HG03354 (cell line): ENCODE measurements at regions not wholly inside any gene's neighbourhood (a gene's known extent, or its start where the extent isn't known, plus 50 kb on each side); places are given as distances from the start of the nearest gene placed in this dataset.
"Not testable (repeated sequence)": the region's sequence is repeated elsewhere in the genome, so short reads cannot be mapped to it uniquely, and the experiment has no call there.

Experiments
- ATAC-seq: cut with Tn5 transposase; IDR thresholded peaks from one replicate; pipeline ENCODE4 v1.9.1; 2021; ENCODE audit warnings: mild to moderate bottlenecking; ENCODE audit not compliant: unreplicated experiment, poor library complexity, severe bottlenecking

DNA sequence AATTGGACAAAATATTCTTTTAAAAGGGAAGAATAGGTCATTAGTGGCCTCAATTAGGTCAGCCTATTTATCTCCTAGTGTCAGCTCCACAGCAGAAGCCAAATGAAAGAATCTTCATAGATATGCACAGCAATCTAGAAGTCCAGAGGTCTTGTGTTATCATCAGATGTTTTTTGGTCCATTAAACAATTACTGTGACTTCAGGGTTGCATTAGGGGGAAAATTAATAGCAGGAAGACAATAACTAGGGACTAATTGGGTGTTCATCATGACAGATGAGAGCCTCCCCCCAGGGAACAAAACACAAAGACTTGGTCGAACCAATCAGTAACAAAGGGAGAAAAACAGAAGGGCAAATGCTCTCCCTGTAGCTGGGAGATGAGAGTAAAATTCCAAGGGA lies 264.7 kb downstream of the PTH2R start:
- ATAC-seq = no peak

DNA sequence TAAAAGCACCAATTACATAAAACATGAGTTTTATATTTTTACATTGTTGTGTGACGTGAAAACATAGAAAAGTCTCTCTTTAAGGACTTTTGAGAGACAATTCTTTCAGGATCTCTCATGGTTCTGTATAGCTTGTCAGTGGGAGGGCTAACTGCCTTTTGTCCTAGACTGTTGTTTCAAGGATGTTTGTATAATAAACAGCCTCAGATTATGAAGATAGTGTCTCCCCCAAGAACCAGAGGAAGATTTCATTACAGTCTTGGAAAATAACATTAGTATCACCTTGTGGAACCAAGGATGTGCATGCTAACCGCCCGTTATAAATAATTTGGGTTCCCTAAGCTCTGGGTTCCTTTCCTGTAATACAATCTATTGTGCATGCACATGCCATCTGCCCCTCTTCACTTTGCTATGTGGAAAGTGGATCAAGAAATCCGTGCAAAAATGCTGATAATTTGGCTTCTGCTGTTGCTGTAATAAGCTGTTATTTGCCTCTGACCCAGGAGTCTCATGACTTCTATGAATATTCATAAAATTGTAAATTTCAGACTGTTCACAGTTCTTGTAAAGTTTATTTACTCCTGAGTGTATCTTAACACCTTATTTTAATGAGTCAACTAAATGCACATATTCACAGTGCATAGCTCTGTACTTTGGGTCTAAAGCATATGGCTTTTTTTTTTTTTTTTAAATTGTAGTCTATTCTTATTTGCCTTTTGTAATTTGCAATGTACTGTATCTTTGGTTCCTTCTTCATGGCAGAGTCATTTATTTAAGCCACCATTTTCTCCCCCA lies 265.5 kb downstream of the PTH2R start:
- no peak for ATAC-seq

DNA sequence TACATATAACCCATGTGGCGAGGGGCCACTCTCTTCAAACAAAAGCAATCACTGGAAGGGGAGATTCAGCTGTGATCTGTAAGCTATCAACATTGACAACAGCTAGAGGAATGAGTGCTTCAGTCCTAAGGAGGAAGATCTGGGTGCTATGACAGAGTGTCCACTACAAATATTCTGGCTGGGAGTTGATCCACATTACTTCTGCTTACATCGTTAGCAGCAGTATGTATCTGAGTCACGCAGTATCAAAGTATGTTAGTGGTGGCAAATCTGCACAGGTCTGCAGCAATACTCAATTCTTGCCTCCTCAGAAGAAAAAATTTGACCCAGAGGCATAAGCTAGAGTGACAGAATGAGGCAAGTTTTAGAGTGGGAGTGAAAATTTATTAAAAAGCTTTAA lies 267.0 kb downstream of the PTH2R start:
- ATAC-seq = no peak

DNA sequence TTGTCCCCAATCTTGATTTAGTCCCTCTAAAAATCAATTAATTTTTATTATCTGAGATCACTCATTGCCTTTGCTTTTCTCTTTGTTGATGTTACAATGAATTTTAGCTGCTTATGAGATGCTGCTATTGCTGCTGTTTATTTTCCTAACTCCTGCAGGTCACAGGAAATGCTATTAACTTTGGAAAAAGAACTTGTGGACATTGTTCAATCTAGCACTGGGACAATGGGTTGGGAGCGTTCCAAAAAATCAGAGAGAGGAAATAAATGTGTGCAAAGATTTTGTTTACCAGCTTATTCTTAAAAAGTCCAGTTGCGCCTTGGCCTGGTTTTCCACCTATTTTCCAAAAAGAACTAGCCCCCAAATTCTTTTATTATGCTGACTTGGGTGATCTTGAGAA lies 268.3 kb downstream of the PTH2R start:
- no peak for ATAC-seq

DNA sequence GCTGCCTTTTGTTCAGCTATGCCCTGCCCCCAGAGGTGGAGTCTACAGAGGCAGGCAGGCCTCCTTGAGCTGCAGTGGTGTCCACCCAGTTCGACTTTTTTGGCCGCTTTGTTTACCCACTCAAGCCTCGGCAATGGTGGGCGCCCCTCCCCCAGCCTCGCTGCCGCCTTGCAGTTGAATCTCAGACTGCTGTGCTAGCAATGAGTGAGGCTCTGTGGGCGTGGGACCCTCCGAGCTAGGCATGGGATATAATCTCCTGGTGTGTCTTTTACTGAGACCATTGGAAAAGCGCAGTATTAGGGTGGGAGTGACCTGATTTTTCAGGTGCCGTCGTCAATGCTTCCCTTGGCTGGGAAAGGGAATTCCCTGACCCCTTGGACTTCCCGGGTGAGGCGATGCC lies 279.3 kb downstream of the PTH2R start:
- not testable (repeated sequence) for ATAC-seq

DNA sequence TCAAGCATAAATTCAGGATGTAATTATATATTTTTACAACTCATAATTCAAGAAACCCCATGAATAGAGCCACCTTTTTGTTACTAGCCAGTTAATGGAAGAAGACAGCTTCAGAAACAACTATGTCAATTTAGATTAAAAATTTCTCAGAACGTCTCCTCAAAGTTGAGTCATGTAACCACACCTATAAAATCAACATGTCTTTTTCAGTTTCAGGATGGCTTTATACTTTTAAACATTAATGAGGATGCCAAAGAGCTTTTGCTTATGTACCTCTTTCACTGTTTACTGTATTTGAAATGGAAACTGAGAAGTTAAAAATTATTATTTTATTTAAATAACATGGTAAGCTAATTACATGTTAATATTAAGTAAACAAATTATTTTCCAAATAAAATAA lies 280.1 kb downstream of the PTH2R start:
- ATAC-seq = peak; percentile 79

DNA sequence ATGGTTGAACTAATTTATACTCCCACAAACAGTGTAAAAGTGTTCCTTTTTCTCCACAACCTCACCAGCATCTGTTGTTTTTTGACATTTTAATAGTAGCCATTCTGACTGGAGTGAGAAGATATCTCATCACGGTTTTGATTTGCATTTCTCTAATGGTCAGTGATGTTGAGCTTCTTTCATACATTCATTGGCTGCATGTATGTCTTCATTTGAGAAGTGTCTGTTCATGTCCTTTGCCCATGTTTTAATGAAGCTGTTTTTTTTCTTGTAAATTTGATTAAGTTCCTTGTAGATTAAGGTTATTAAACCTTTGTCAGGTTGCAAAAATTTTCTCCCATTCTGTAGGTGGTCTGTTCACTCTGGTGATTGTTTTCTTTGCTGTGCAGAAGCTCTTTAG lies 281.1 kb downstream of the PTH2R start:
- ATAC-seq = not testable (repeated sequence)

DNA sequence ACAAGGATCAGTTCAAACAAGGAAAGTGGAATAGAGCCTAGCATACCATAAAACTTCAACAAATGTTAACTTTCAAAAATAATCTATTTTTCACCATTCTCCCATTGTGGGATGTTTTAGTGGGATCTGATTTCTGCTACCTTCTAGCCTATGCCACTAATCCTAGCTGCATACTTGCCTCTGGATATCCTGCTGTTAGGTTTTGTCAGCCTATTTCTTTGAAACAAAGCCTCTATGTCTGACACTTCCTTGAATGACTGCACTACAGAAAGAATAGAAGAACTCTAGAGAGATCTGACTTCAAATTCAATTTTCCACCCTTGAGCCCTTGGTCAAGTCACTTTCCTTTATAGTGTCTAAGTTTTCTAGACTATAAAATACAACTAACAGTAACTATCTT lies 291.5 kb downstream of the PTH2R start:
- no peak for ATAC-seq

DNA sequence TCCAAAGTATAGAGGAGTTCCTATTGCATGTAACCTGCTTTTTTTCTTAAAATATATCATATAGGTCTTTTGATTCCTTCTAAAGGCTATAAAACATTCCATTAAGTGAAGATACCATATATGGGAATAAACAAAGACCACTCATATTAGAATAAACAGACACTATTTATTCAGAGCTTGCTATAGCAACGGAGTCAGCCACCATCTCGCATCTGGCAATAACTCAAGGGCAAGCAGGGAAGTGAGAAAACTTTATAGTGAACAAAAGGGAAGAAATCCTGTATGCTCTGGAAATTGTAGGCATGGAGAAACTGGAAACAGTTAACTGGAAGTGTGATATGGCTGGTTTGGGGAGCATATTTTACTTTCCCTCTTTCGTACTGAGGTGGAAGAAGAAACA lies 301.9 kb downstream of the PTH2R start:
- ATAC-seq = no peak

DNA sequence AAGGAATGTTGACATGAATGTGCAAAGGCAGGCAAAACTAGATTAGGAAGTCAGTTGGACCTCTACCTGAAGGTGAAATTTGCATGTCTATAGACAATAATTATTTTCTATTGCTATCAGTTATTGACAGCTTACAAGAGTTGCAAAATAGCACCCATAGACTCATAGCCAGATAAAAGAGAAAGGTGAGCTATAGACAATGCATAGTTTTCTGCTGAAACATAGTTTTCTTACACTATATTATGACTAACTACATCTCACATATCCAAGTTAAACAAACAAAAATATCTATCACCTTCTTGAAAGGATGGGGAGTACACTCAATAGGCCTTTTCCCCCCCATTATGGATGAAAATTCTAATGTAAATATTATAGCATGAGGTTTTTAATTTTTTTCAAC lies 305.0 kb downstream of the PTH2R start:
- ATAC-seq = no peak

DNA sequence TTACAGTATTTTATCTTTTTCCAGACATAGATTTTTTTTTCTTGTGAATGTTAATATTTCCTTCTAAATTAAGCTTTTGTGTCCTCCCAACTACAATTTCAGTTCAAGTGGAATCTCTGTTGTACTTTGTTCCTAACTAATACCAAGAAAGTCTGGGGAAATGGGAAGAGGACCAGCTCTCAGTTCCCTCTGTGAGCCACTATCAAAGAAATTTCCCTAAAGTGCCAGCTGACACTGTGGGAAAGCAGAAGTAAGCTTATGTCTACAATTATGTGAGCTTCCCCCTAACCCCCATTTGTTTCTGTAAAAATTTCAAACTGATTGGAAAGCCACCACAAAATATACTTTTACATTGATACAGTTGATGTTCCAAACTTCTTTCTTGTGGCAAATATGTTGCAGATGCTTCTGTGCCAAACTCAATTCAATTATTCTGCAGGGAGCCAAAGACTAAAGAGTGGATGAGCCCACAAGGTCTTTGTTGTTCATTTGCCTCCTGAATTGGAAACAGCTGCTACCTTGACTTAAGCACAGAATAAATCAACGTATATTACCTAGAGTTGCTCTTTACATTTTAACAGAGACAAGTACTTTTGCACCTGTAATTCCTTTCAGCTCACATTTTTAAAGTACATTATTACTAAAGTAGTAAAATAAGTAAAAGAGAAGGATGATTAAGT lies 306.6 kb downstream of the PTH2R start:
- ATAC-seq = no peak

DNA sequence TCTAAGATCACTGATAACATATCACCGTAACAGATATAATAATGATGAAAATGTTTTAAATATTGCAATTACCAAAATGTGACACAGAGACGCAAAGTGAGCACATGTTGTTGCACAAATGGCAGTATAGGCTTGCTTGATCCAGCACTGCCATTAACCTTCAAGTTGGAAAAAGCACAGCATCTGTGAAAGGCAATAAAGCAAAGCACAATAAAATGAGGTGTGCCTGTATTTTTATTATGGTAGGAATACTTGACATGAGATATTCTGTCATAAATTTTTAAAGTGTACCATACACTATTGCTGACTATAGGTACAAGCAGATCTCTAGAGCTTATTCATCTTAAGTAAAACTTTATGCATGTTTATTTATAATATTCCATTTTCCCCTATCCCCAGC lies 312.2 kb downstream of the PTH2R start:
- no peak for ATAC-seq

DNA sequence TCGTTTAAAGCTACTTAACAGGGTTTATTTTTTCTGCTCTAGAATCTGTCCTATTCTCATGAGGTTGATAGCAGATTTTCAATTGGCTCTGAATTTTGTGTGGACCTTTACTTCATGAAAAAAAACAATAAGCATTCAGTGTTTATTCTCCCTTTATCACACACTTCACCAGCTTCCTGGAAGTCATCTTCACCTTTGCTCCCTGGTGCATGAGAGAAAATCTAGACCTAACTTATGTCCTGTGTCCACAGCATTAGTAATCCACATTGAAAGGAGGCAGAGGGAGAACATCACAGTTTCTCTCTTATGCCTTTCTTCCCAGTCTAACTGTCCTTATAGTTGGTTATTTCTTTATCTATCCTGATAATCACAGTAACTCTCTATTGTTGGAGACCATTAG lies 316.1 kb downstream of the PTH2R start:
- no peak for ATAC-seq

DNA sequence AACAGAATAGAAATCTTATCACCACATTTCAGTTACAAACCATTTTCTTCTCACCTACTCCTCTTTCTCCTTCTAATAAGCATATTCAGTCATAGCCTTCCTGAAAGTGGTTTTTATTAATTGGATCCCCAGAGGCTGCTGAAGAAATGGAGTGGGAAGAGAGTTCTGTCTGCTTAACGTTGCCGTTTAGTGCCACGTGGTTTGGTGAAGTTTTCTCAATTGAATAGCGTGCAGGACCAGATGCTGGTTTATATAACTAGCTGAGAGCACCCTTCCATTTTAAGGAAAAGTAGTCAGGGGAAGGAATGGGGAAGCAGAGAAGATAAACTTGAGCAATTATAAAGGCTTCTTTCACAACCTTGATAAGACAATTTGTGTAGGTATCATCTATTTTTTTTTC lies 318.7 kb downstream of the PTH2R start:
- ATAC-seq = no peak

DNA sequence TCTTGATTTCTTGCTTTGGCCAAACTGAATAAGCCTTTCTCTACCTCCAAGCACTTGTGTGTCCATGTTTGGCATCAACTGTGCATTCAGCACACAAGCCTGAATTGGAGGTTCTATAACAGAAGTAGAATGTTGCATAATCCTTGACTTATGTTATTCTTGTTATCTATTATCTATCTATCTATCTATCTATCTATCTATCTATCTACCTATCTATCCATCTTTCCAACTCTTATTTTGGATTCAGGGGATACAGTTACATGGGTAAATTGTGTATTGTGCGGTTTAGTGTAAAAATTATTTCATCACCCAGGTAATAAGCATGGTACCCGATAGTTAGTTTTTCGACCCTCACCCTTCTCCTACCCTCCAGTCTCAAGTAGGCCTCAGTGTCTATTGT lies 319.6 kb downstream of the PTH2R start:
- ATAC-seq = no peak

DNA sequence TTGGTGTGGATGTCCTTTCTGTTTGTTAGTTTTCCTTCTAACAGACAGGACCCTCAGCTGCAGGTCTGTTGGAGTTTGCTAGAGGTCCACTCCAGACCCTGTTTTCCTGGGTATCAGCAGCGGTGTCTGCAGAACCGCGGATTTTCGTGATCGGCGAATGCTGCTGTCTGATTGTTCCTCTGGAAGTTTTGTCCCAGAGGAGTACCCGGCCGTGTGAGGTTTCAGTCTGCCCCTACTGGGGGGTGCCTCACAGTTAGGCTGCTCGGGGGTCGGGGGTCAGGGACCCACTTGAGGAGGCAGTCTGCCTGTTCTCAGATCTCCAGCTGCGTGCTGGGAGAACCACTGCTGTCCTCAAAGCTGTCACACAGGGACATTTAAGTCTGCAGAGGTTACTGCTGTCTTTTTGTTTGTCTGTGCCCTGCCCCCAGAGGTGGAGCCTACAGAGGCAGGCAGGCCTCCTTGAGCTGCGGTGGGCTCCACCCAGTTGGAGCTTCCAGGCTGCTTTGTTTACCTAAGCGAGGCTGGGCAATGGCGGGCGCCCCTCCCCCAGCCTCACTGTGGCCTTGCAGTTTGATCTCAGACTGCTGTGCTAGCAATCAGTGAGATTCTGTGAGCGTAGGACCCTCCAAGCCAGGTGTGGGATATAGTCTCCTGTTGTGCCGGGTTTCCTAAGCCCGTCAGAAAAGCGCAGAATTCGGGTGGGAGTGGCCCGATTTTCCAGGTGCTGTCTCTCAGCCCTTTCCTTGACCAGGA lies 345.2 kb downstream of the PTH2R start:
- ATAC-seq = not testable (repeated sequence)

DNA sequence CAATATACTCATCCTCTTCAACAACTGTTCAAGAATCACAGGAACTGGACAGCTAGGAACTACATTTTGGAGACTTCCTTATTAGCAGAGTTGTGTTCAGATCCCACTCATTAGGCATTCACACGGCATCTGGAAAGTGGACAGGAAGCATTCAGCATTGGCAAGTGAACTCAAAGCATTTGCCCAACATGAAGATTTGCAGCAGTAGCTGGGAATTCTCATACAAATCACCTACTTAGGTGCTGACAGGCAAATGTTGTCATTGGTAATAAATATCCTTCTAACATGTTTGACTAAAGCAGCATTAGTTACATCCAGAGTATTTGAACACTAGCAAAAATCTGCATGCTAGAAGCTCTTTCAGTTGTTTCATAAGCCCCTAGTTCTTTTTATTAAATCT lies 350.8 kb downstream of the PTH2R start:
- ATAC-seq = no peak

DNA sequence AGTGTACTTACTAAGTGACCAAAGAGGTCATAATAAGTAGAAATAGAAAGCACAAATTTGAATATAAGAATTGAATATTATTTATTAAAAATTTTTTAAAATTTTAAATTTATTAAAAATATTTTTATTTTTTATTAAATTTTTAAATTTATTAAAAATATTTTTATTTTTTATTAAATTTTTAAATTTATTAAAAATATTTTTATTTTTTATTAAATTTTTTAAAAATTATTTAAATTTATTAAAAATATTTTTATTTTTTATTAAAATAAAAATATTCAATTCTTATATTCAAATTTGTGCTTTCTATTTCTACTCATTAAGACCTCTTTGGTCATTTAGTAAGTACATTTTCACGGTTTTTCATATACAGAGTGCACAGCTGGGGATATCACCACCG lies 366.5 kb downstream of the PTH2R start:
- not testable (repeated sequence) for ATAC-seq

DNA sequence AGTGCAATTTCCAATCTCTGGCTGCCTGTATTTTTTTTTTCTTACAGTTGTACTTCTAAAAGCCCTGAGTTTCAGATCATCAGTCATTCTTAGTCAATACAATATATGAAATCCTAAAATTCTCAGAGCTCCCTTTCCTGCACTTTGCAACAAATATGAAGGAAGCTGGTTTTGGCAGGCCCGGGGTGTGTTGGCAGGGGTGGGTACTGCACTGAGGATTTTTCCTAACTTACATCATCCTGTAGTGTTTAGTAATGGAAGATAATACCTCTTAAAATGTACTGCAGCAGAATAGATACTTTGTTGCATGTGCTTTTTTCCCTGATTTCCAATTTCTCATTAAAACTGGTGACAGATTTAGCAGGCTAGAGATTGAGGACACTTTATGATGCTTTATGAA lies 374.6 kb downstream of the PTH2R start:
- ATAC-seq = no peak

DNA sequence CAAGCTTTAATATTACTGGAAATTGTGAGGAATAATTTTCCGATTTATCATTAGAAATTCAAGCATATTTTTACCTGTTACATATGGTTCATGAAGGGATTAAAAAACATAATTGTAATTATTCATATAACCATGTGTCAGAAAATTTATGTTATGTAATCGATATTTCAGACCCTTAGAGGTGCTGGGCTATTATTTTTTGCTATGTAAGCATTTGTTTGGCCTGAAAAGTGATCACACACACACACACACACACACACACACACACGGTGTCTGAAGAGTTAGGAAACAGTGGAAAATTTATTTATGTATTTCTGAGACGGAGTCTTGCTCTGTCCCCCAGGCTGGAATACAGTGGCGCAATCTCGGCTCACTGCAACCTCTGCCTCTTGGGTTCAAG lies 375.5 kb downstream of the PTH2R start:
- ATAC-seq = no peak

DNA sequence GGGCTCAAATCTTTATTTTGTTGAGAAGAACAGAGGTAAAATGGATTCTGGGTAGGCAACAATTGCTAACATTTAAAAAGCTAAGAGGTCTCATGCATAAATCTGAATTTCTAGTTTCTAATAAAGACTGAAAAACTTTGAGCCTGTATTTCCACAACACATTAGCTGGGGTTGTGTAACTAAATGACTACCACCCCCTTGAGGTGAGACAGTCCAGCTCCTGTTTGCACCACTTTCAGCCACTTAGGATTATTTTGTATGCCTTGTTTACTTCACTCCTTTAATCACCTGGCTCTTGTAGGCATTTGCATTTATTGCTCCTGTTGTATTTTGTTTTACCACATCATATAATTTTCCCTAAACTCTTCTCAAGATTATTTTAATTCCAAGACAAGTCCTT lies 376.6 kb downstream of the PTH2R start:
- ATAC-seq = no peak
